HG02642 (cell line): ENCODE measurements at regions not wholly inside any gene's neighbourhood (a gene's known extent, or its start where the extent isn't known, plus 50 kb on each side); places are given as distances from the start of the nearest gene placed in this dataset.

Experiments
- ATAC-seq: cut with Tn5 transposase; IDR thresholded peaks from one replicate; pipeline ENCODE4 v1.9.1; 2021; ENCODE audit warnings: mild to moderate bottlenecking; ENCODE audit not compliant: unreplicated experiment, poor library complexity

DNA sequence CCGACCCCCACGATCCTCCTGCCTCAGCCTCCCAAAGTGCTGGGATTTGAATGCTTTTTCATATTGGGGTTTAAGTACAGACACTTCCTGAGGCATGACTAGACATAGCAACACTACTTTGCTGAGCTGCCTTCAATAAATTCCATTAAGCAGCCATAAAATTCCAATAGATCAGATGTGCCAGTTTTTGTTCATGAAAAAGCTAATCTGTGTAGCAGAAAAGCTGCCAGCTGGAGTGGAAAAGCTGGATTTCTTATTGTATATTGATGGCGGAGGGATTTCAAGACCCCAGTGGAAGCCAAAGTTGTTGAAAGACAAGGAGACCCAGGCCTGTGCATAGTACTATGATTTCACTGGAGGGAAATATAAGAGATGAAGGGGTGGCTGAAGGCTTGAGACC lies 209.0 kb upstream of the NUDT4 start:
- ATAC-seq: no peak

GRCh38 chr12:93169536-93169935 lies 208.2 kb upstream of the NUDT4 start:
- ATAC-seq: no peak

- no peak for ATAC-seq
These were observed 206.8 kb upstream of the NUDT4 start for GRCh38 chr12:93170928-93171327.

- no peak for ATAC-seq
These were observed 204.4 kb upstream of the NUDT4 start for GRCh38 chr12:93173178-93173957.

GRCh38 chr12:93174048-93174447 lies 203.7 kb upstream of the NUDT4 start:
- no peak for ATAC-seq

DNA sequence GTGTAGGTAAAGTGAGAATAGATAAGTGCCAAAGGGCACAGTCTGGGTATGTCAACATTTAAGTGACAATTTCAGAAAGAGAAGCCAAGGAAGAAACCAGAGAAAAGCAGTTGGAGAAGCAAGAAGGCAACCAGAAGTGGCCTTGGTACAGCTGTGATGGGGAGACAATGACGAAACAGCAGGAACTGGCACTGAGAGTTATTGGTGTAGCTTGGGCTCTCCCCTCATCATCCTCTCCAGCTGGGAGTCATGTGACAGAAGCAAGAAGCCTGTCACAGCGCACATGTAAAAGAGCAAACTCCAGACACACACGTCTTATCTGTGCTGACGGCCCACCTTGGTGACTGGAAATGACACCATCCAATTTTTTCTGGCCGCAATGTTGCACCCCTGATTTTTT lies 203.3 kb upstream of the NUDT4 start:
- ATAC-seq: no peak

DNA sequence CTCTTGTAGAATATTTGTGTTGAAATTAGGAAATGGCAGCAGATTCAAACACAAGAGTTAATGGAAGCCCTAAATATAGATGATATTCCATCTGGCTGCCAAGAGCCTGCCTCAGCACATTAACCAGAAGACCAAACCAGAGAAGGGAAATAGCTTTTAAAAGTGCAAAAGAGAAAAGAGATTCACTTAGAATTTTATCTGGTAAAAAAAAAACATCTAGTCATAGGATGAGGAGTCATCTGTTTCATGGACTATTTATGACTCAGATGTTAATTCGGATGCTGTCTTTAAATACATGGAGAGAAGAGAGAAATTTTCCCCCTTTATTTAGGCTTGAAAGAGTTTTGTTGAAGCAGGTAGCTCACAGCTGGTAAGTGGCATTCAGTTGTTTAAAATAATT lies 201.6 kb upstream of the NUDT4 start:
- no peak for ATAC-seq

DNA sequence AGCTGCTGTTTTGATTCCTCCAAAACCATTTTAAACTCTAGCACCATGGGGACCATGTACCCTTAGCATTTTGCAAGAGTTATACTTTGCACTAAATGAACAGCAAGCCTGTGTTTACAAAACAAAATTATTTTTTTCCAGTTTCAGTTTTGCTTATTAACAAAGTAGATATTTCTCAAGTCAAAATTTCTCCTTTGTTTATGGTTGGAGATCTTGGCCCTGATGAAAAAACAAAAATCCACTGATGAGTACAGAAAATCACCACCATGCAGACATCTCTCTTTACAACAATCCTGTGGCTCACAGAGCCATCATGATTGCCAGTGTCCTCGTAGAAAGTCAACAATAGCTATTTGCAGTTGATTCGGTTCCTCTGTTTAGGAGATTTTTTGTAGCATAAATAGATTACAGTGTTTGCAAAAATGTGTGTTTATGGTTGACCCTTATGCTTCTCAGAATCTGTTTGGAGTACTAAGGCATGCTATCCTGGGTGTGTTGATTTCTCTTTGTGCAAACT lies 201.1 kb upstream of the NUDT4 start:
- no peak for ATAC-seq

DNA sequence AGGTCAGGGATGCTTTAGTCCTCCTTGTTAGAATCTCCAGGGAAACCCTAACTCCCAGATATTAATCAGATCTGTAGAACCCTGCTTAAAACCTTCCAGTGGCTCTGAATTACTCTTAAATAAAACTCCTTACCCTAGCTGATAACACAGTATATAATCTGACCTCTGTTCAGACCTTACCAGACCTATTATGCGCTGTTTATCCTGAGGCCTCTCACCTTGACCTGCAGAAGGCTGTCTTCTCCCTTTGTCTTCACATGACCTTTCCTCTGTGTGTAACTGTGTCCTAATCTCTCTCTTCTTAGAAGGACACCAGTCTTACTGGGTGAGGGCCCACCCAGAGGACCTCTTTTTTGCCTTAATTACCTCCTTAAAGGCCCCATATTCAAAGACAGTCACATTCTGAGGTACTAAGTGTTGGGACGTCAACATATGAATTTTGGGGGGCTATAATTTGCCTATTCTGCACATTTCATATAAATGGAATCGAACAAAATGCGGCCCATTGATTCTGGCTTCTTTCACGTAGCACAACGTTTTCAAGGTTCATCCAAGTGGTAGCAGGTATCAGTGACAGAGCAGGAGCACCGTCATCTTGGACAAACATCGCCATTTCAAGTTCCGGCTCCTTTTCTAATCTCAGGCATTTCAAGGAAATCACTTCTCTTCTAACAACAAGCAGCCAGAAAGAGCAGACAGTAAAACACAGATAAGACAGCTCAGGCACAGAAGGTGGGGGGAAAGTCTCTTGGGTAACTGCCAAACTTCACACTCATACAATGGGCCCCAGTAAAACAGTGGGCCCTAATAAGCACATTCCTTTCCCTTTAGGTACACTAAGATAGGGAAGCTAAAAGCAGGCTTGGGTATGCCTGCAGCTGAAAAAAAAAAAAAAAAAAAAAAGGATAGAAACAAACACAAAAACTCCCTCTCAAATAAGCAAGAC lies 200.2 kb upstream of the NUDT4 start:
- ATAC-seq: no peak

GRCh38 chr12:93178154-93178878 lies 199.4 kb upstream of the NUDT4 start:
- no peak for ATAC-seq

- ATAC-seq: no peak
These were observed 197.9 kb upstream of the NUDT4 start for GRCh38 chr12:93179792-93180191.

DNA sequence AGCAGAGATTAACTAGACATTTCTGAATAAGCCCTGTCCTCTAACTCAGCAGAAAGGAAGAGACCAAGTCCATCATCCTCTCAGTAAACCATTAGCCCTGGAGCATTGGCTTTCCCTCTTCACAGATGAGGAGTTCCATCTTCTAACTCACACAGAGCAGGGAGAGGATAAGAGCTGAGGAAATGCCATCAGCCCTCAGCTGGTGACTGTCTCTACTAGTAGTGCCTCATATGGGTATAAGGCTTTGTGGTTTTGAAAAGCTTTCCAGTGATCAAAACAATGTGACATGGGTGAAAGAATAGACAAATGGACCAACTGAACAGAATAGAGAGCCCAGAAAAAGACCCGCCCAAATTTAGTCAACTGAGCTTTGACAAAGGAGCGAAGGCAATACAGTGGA lies 197.2 kb upstream of the NUDT4 start:
- ATAC-seq: no peak

DNA sequence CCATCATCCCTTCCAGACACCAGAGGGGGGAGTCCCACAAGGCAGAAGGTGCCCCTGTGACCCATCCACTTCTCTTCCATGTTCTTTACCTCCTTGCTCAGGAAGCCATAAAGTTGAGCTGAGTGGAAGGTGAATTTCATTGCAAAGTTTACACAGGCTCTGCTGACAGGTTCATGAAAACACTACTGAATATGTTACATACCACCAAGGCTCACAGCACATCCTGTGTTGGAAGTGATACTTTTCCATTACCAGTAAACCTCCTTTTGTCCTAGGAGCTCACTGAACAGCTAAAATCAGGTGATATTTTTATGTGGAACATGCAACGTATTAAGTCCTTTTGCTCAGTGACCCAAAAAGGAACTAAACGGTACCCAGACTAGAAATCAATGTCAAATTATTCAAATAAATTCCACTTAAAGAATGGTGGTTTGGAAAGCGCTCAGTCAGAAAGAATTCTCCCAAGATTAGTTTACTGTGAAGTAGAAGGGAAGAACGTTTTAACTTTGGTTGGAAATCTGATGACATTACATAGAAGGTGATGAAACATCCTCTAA lies 196.2 kb upstream of the NUDT4 start:
- no peak for ATAC-seq

- peak; percentile 85 for ATAC-seq
These were observed 193.6 kb upstream of the NUDT4 start for GRCh38 chr12:93183940-93184671.

DNA sequence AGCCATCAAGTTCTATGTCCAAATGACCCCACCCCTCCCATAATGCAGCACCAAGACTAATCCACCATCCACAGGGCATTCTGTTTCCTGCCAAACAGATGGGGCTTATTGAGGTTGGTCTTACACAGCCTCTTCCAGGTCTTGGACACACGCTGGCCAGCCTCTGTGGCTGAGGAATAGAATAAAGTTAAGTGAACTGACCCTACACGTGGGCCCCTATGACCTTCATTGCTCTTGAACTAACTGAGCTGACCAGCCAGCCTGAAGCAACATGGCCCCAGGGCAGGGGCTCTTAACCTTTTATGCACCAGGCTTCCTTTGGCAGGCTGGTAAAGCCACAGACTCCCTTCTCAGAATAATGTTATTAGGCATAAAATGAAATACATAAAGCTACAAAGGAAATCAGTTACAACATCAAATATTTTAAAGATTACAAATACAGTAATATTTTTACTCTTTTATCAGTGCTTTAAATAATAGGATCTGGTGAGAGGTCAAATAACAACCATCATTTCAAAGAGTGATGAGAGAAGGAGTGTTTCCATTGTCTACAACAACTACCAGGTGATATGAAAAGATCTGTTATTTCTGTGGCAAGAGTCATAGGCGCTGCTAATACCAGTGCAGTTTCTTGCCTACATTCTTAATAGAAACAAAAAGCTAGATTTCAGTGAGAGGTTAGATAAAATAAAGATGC lies 192.9 kb upstream of the NUDT4 start:
- ATAC-seq: no peak

- ATAC-seq: no peak
These were observed 192.4 kb upstream of the NUDT4 start for GRCh38 chr12:93185369-93185741.

GRCh38 chr12:93186131-93186530 lies 191.6 kb upstream of the NUDT4 start:
- ATAC-seq: no peak

- ATAC-seq: no peak
These were observed 191.1 kb upstream of the NUDT4 start for GRCh38 chr12:93186621-93187020.

- no peak for ATAC-seq
These were observed 186.3 kb upstream of the NUDT4 start for GRCh38 chr12:93191423-93191822.
